HG03558 (cell line): ENCODE measurements at regions not wholly inside any gene's neighbourhood (a gene's known extent, or its start where the extent isn't known, plus 50 kb on each side); places are given as distances from the start of the nearest gene placed in this dataset.
"Not testable (repeated sequence)": the region's sequence is repeated elsewhere in the genome, so short reads cannot be mapped to it uniquely, and the experiment has no call there.

Experiments used
- ATAC-seq: cut with Tn5 transposase; IDR thresholded peaks from one replicate; pipeline ENCODE4 v1.9.1; 2021; ENCODE audit warnings: moderate number of reproducible peaks; ENCODE audit not compliant: unreplicated experiment; ENCODE audit errors: extremely low read depth

DNA sequence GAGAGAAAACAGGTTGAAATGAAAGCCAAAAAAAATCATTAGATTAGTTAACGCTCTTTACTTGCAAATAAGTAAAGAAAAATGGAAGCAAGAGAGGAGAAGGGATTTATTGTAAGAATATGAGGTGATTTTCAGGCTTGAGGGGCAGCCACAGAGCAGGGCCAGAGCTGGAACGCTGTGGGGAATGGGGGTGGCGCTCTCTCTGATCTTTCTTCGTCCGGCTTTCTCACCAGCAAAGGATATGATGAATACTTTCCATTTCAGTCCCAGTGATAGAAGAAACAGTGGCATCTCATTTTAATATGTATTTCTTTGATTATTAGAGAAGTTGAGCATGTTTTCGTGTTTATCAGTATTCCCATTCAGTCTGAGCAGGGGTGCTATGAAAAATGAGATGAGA, 112.2 kb downstream of the SKIDA1 start:
- ATAC-seq, result no peak

GRCh38 chr10:21406595-21407193, 118.8 kb downstream of the SKIDA1 start:
- ATAC-seq, result no peak

GRCh38 chr10:21405981-21406380, 119.5 kb downstream of the SKIDA1 start:
- no peak for ATAC-seq

DNA sequence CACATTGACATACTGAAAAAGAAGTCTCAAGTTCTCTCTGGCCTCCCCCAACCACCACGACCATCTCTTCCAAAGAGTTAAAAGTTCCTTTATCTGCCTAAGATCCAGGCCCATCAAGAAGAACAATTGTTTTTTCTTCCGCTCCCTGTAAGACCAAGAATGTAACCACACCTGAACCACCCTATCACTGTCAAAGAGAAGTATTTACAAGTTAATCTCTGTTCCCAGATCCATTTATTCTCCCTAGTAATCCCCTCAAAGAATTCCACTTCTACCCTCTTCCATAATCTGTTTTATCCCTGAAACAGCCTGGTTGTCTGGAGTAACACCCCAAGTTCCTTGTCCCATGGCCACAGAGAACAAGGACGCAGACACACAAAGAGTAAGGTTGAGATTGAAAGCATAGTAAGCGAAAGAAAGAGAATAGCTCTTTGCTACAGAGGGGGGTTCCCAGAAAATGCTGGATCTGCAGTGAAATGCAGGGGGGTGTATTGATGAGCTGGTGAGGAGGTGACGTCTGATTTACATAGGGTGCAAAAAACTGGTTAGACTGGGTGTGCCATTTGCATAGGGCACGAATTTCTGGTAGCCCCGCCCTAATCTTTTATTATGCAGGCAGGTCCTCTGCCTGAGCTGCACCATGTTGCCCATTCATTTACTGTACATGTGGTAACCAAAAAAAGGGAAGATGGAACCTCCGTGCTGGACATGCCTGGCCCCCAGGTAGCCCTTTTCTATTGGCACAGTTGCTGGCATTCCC, 122.0 kb downstream of the SKIDA1 start:
- ATAC-seq, result no peak

GRCh38 chr10:21402606-21403083, 122.8 kb downstream of the SKIDA1 start:
- ATAC-seq, result no peak

GRCh38 chr10:21401196-21401595, 124.3 kb downstream of the SKIDA1 start:
- ATAC-seq, result no peak

DNA sequence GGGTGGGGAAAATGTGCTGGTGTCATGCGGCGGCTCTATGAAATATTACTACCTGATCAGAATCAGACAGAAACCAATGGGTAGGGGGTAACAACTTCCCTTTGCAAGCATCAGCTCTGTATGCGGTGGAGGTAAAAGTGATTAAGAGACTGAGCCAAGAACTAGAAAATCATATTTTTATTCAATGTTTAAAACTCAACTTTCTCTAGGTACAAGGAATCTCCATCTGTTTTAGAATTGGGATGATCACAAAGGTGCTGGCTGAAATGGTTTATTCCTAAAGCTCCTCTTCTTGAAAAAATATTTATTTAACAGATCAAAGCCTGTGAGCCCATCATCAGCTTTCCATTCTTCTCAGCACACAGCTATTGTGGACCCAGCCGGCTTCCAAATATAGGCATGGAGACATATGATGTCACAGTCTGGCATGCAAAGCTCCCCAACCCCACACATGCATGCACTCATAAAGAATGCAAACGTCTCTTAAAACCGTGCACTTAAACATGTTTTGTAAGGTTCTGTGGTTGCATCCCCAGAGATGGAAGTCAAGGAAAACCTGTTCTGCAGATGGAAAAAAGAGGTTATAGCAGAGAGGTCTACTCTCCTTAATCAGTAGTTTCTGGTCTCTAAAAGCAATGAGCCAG, 126.0 kb downstream of the SKIDA1 start:
- no peak for ATAC-seq

GRCh38 chr10:21398563-21399231, 126.8 kb downstream of the SKIDA1 start:
- no peak for ATAC-seq

DNA sequence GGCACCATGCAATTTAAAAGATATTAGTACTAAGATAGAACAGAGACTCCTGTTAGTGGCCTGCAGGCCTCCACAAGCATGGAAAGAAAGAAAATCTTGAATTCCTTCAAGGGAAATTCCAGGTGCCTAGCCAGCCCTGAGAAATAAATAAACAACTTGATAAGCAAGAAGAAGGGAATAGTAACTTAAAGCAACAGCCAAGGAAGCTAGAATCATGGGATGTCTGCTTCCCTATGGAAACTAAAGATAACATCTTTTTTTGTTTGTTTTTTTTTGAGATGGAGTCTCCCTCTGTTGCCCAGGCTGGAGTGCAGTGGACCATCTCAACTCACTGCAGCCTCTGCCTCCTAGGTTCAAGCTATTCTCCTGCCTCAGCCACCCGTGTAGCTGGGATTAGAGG, 128.6 kb downstream of the SKIDA1 start:
- no peak for ATAC-seq

- no peak for ATAC-seq
Measured at GRCh38 chr10:21393931-21394330, 131.6 kb downstream of the SKIDA1 start.

GRCh38 chr10:21388589-21388988, 136.9 kb downstream of the SKIDA1 start:
- no peak for ATAC-seq

DNA sequence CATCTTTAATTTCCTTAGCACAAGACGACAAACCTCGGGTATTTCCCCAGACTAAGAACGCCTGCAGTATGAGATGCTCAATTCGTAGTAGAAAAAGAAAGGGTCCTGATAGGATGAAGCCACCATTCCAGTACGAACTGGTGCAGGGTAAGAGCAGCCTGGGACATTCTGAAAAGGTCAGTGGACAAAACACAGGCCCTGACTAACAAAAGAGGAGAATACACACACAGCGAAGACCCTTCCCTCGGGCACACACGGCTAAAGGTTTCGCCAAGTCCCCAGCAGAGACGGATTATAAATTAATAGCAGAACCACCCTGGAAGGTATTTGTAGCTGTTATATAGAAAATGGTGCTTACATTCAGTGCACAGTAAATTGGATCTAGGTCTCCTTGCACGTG, 137.6 kb downstream of the SKIDA1 start:
- no peak for ATAC-seq

GRCh38 chr10:21385996-21386585, 139.4 kb downstream of the SKIDA1 start:
- no peak for ATAC-seq

- no peak for ATAC-seq
Measured at GRCh38 chr10:21385536-21385935, 139.9 kb downstream of the SKIDA1 start.

DNA sequence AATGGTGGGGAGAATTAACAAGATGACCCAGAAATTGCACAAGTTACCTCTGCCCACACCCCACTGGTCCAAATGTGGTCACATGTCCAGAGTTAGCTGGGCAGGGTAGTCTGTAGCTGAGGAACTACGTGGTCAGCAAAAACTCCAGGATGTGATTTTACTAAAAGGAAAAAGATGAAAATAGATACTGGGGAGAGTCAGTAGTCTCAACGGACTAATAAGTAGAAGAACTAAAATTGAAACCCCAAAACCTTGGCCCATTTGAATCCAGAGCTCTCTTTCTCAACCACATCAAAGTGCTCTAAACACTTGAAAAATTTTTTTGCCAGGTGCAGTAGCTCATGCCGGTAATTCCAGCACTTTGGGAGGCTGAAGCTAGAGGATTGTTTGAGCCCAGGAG, 146.3 kb downstream of the SKIDA1 start:
- ATAC-seq, result no peak

- ATAC-seq, result not testable (repeated sequence)
Measured at GRCh38 chr10:21375274-21375673, 150.2 kb downstream of the SKIDA1 start.

DNA sequence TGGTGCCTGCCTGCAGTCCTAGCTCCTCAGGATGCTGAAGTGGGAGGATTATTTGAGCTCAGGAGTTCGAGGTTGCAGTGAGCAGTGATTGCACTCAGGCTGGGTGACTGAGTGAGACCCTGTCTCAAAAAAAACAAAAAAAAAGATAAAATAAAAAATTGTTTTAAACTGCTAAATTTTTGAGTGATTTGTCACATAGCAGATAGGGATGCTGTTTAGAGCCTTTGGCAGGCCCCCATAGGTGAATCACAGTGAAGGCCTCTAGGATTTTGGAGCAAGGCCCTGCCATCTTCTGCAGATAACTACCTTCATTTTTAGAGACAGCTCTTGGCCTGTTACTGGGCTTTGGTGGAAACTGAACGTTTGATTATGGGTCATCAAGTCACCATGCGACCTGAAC, 151.6 kb downstream of the SKIDA1 start:
- not testable (repeated sequence) for ATAC-seq

DNA sequence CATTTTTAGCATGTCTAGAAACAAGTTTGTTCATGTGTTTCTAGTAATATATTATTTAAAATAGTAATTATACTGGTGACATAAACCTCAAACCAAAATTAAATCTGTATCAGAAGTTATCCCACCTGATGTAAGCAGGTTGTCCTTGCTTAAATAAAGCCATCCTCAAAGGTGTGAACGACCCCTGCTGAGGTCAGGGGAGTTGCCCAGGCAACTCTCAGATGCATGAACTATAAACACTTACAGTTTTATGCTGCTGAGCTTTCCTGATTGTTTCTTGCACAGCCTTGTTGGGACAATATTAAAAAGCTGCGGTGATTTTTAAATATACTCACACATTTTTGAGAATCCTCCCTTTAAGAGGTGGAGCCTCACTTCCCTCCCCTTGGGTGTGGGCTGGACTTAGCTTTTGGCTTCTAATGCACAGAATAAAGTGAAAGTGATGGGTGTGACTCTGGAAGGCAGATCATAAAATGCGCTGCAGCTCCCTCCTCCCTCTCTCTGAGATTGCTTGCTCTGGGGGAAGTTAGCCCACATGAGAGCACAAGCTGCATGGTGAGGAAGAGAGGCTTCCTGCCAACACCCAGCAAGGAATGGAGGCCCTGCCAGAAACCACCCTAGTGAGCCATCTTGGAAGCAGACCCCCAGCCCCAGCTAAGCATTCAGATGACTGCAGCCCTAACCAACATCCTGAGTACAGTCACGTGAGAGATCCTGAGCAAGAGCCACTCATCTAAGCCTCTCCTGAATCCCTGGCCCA, 152.7 kb downstream of the SKIDA1 start:
- ATAC-seq, result peak; percentile 60

- no peak for ATAC-seq
Measured at GRCh38 chr10:21369697-21370096, 155.8 kb downstream of the SKIDA1 start.
